HK-2 (cell line): ENCODE measurements at regions not wholly inside any gene's neighbourhood (a gene's known extent, or its start where the extent isn't known, plus 50 kb on each side); places are given as distances from the start of the nearest gene placed in this dataset.
"Not testable (repeated sequence)": the region's sequence is repeated elsewhere in the genome, so short reads cannot be mapped to it uniquely, and the experiment has no call there.

Source experiments
- DNase-seq: peaks from one replicate; pipeline ENCODE4 v3.0.0-alpha.2; 2018; ENCODE audit not compliant: unreplicated experiment

DNA sequence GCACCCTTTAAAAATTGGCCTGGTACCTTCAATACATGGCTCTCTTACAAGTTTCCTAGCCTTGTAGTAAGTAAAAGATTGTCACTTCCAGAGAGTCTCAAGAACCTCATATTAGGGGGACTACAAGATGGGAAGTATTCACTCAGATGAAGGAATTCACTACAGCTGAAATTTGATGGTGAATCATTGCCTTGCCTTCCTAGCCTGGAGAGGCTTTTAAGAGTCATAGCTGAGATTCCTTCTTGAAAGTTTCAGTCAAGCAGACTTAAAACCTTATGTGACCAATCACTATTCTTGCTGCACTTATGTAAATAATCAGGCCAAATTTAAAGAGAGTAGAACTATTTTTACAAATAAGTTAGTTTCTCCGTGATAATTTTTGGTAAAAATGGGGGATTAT, 451.6 kb downstream of the TRHDE start:
- DNase-seq = no peak

DNA sequence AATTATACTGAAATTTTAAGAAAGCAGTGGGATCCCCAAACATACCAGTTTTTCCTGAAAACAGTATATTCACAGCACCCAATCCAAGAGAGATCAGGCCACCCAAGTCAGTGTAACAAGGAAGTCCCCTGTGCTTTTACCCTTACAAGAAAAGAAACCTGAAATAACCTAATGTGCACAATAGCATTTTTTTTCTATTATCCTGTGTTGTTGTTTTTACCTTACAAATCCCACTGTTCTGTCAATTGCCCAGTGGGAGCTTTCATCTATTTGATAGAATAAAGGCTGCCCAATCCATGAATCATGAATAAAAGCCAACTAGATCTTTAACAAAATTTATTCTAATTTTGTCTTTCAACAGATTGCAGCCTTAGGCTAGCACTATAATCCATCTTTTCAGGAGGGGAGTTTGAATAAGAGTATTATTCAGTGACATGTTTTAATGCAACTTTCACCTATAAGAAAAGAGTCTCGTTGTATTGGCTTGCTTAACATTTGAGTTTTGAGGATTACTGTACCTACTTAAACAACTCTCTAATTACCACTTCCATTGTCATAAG, 457.4 kb downstream of the TRHDE start:
- DNase-seq = no peak

DNA sequence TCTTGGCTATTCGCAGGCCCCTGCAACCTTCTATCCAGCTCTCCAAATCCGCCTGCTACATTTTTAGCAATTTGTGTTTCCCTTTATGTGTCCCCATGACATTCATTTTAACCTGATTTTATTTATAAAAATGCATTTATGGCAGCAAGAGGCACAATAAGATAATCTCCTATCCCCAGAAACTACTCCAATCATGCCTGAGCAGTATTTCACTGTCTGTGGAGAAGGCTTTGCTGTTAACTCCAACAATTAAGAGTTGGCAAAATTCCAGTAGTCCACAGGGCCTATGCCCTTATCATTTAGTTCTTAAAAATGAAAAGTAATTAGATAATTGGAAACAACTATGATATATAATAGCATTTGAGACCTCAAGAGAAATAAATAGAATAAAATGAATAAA, 462.4 kb downstream of the TRHDE start:
- DNase-seq = no peak

DNA sequence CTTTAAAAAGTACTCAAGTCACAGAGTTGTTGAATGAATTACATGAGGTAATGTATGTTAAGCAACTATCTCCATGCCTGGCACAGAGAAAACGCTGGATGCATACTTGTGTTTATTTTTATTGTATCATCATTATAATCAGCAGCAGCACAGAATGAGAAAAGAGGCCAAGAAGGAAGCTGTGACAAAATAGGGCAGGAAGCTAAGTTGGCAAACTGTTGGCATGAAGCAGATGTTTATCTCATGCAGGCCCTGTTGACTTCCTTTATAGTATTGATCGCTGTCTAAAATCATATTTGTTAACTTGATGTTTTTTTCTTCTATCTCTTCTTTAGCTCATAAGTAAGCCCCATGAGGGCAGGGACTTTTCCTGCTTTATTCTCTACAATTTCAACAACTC, 466.6 kb downstream of the TRHDE start:
- no peak for DNase-seq

DNA sequence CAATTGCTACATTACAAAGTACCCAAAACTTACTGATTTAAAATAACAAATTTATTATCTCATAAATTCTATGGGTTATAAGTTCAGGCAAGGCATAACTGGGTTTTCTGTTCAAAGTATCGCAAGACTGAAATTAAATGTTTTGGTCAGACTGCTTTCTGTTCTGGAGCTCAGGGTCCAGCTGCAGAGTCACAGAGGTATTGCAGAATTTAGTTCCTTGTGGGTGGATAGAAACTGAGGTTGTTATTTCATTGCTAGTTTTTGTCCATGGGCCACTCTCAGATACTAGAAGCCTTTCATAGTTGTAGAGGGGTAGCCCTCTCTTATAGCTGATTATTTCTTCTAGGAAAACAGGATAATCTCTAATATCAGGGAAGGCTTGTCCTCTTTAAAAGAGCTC, 467.9 kb downstream of the TRHDE start:
- DNase-seq = no peak

DNA sequence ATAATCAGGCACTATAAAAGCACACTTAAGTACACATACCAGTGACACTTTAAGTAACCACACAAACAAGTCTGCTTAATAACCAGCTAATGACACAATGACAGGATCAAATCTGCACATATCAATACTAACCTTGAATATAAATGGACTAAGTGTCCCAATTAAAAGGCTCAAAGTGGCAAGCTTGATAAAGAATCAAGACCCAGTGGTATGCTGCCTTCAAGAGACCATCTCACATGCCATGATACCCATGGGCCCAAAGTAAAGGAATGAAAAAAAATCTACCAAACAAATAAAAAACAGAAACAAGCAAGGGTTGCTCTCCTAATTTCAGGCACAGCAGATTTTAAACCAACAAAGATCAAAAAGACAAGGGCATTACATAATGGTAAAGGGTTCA, 470.4 kb downstream of the TRHDE start:
- no peak for DNase-seq

DNA sequence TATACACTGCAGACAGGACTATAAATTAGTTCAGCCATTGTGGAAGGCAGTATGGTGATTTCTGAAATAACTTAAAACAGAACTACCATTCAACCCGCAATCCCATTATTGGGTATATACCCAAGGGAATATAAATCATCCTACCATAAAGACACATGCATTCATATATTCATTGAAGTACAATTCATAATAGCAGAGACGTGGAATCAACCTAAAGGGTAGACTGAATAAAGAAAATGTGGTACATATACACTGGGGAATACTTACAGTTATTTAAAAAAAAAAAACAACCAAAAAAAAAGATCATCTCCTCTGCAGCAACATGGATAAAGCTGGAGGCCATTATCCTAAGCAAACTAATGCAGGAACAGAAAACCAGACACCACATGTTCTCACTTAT, 473.9 kb downstream of the TRHDE start:
- DNase-seq = no peak

DNA sequence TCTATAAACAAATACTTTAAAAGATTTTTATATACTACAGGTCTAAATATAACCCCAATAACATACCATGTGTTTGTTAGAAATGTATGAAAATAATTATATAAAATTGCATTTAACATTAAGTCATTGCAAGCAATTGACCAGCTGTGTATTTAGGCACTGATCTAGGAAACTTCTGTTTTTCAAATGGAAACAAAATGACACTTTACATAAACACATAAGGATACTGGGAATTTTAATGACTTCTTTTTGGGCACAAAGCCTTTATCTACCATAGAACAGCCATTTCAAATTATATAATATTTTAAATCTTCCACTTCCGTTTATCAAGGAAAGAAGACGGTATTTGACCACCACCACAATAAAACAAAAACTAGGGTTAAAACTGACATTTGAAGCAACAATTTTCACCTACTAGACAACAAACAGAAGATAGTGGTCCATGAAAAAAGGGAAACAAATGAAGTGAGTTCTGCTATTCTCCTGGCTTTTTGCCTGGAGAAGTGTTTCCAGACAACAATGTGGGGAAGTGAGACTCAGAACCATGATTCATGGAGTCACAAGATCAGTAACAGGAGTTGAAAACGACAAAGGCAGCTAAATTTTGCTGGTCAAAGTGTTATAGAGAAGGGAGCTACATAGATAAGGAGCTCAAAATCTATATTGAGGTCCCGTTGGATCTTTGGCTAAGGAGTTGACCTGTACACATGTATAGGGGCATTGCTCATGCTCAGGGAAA, 475.1 kb downstream of the TRHDE start:
- no peak for DNase-seq

DNA sequence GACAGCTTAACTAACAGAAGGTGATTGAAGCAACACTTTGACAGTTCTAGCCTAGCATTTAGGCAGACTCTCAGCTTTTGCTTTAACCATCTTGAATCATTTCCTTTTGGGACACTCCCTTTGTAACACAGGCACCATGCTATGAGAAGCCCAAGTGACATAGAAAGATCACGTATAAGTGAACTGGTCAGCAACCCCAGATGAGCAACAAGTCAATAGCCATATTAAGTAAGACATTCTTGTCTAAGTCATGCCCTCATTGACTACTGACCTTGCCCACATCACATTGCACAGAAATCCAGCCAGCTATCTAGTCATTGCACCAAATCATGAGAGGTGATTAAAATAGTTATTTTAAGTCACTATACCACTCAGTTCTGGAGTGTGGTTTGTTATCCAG, 476.8 kb downstream of the TRHDE start:
- no peak for DNase-seq

DNA sequence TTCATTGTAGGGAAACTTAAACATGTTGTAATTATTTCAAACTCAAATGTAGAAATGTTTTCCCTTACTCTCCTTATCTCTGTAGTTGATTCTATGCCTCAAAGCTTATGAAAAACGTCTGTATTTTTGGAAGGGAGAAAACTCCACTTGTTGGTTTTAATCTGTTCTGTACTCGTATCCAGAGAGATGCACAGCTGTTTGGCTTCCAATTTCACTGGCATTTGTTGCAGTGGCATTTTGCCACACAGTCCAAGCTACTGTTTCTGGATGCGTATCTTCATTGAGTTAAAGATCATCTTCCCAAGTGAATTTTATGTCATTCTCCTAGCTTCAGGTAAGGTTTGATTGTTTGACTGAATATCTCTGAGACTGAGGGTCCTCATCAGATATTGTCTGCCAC, 481.4 kb downstream of the TRHDE start:
- DNase-seq = no peak

DNA sequence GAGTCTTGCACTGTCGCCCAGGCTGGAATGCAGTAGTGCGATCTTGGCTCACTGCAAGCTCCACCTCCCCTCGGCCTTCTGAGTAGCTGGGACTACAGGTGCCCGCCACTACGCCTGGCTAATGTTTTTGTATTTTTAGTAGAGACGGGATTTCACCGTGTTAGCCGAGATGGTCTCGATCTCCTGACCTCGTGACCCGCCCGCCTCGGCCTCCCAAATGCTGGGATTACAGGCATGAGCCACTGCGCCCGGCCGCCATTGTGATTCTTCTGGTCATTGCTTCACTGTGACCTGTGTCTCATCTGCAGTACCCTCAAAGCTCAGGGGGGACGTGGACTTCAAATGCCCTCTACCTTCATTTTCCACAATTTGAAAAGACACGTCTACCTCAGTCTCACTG, 481.9 kb downstream of the TRHDE start:
- DNase-seq = not testable (repeated sequence)

DNA sequence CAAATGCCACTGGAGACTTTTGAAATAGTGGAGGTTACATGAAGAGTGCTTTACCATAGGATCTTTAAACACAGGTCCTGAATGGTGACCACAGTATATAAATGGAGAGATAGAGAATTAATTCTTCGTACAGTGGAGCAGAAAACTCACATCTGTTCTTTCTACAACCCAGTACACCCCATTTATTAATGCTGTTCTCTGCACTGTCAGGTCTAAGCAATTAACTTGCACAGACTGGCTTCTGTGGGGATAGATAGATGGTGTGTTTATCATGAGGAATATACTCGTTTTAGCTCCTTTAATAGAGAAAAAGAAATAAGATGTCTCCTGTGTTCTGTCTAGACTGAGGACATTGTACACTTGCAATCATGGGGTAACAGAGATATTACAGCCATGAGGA, 494.3 kb downstream of the TRHDE start:
- DNase-seq = no peak

DNA sequence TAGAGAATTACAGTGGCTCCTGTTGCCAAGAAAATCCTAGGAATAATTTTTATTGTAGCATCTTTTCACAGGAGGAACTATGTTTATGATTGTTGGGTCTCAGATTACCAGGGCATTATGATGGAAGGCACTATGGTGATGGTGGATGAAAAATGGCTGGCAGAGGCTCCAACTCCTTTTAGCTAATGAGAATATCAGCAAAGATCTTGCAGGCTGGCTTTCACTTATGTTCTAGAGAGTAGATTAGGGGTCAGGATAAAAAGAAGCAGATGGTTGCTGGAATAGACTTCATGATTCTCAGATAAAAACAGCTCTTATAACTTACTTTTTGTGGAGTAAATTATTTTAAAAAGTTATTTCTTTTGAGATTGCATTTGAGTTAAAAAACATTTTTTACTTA, 501.9 kb downstream of the TRHDE start:
- no peak for DNase-seq

DNA sequence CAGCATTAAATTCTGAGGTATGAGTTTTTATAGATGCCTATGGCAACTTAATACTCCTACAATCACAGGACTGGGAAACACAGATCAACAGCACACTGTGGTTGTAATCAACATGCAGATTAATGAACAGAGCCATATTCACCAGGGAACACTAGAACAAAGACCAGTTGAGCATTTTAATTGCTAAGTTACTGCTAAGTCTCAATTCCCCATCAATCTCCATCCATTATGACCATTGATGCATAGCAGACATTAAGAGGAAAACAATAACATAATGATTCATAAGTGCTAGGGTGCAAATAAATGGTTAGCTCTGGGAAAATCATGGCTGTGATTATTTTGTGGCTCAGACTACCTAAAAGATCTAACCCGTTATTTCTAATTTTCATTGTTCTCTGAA, 505.6 kb downstream of the TRHDE start:
- DNase-seq = no peak

DNA sequence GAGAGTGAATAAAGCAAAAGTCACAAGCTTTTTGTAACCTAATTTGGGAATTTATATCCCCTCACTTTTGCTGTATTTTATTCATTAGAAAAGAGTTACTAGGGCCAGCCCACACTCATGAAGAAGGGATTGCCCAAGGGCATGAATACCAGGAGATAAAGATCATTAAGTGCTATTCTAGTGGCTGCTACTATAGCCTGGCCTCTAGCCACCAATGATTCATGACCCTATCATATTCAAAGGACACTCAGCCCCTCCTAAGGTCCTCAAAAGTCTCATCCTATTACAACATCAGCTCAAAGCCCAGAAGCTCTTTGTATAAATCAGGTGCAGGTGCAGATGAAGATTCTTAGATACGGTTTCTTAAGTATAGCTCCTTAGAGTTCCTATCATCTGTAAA, 518.1 kb downstream of the TRHDE start:
- DNase-seq = no peak

DNA sequence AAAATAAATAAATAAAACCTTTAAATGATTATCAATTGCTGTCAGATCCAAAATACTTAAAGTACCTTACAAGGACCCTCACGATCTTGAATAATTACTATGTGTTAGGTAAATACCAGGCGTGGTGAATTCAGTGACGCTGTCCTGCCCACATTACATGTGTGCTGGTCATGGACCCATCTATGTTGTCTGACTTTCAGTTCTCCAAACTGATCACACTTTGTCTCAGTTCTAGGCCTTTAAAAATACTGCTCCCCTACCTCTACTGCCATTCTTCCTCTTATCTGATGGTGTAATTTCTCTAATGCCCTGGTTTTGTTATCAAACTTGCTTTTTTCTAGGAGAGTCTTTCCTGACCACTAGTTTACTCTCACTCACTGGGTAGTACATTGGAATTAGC, 520.7 kb downstream of the TRHDE start:
- no peak for DNase-seq

DNA sequence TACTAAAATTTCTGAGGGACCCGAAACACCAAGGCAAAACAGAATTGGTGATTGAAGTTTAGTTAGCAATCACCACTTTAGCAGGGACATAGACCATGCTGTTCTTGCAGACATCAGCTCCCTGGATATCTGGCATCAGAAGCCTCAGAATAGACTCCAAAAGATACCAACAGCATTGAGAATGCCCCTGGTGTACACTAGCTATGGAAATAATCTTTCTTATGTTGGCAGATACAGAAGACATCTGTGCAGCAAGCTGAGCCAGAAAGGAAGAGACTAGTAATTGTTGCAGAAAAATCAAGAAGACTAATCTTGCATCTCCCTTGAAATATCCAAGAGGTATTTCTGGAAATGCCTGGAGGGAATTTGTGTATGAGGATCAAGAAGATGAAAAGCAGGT, 521.6 kb downstream of the TRHDE start:
- DNase-seq = no peak

DNA sequence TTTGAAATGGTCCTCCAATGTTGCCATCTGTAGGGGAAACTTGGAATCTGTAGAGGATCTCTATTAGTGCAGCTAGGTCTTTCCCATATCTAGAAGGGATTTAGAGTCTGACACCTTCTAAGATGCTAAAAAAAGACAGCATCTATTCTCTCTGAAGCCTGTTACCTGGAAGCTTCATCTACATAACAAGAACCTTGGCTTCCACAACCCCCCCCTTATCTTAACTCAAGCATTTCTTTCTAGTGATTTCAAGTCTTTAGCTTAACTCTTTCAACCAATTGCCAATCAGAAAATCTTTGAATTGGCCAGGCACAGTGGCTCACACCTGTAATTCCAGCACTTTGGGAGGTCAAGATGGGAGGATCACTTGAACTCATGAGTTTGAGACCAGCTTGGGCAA, 543.3 kb downstream of the TRHDE start:
- no peak for DNase-seq

DNA sequence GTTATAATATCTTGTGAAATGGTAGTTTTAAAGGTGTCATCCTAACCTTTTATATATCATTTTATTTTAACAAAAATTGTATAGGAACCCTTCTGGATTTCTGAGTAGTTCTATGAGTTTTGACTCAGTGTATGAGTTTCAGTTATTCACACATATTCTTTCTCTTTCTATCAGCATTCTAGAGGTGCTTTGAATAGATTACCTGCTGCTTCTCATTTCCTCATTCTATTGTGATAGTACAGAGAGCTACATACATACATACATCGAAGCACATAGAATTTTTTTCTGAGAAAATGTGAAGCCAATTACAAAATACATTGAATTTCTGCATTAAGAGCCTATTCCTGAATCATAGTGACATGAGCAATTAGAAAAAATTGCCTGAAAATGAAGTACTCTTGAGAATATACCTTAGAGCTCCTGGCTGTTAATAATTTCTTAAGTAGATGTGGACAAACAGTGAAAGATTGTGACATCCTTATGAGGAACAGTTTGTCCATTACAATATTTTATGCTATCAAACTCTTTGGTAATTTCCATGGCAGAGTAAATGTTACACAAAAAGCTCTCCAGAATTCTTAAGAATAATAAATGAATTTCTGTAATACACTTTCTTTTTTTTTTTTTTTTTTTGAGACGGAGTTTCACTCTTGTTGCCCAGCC, 556.6 kb downstream of the TRHDE start:
- no peak for DNase-seq

DNA sequence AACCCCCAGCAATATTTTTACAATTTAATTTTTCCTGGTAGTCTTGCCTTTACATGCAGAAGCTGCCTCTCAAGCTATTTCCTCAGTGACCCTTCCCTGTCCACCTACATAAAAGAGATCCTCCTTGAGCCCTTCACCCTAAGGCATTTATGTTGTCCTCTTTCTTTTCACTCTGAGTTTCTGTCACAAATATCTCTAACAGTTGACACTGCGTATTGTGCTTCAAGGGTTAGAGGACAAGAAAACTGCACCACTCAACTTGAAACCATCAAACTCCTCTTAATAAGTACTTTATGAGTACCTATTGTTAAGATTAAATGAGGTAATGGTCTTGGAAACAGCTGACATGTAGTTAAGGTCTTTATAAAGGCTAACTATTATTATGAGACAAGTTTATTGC, 557.7 kb downstream of the TRHDE start:
- DNase-seq = no peak

DNA sequence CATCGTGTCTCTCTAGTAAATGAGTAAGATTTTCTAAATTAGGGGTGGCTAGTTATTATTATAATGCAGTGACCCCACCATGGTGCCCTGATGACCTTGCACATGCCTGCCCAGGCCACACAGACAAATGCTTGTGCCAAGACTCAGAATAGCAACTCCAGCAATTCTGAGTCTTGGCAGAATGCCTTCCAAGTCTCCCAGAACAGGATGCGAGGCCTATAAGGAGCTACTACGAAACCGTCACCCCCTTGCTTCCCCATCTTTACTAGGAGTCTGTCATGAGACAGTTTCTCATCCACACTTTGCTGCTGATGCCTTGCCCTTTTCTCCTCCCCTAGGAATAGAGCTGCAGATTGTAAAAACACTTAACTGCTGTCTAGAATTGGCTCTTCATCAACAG, 559.9 kb downstream of the TRHDE start:
- no peak for DNase-seq

DNA sequence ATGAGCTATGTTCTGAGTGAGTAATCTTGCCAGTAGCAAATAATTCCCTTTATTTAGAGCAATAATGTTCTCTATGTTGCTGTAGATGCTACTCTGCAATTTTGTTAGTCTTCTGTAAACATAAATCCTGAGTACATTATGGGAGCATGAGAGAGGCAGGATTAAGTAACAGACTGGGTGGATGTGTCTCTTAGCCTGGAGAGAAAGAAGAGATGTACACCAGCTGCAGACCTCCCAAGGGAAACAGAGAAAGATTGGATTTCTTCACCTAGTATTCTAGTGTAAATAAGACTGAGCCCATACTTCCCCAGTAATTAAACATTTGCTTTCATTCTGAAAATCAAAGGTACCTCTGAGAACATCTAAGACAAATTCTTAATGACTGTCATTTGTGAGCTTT, 564.0 kb downstream of the TRHDE start:
- DNase-seq = no peak

DNA sequence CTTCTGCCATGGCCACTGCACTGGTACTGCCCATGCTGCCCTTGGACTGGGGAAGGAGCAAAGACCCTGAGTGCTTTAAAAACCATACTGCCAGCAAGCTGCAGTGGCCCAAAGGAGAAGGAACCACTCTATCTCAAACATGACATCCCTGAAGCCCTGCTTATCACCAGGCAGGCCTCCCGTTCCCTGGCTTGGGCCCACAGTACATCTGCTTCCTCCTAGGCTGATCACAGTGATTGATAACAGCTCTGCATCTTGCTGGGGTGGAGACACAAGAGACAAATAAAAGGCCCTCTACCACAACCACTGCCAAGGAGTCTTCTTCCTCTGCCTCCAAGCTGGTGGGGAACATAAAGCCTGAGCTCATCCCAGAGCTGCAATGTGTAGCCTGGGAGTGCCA, 567.5 kb downstream of the TRHDE start:
- DNase-seq = no peak

DNA sequence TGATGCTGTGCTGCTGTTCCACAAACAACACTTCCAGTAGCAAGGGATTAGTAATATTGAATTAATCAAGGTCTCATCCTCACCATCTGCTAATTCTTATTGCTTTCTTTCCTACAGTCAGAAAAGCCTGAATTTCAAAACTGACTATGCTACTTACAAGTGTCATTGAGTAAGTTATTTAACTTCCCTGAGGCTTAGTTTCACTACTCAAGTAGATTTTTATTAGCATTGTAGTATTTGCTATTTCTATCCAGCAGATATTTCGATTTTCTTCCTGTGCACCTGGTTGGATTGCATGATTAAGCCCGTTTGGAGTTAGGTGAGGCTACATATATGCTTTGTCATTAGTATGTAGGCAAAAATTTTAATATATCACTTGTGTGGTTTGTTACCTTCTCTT, 591.5 kb downstream of the TRHDE start:
- DNase-seq = no peak
